GM19035 (cell line): ENCODE measurements at regions not wholly inside any gene's neighbourhood (a gene's known extent, or its start where the extent isn't known, plus 50 kb on each side); places are given as distances from the start of the nearest gene placed in this dataset.

Source experiments
- ATAC-seq: cut with Tn5 transposase; IDR thresholded peaks from one replicate; pipeline ENCODE4 v1.9.1; 2021; ENCODE audit not compliant: unreplicated experiment

GRCh38 chr4:143055997-143056396, 128.7 kb upstream of the USP38 start:
- ATAC-seq: no peak

- no peak for ATAC-seq
Measured at GRCh38 chr4:143071351-143071750, 113.4 kb upstream of the USP38 start.

- no peak for ATAC-seq
Measured at GRCh38 chr4:143076723-143077122, 108.0 kb upstream of the USP38 start.

- ATAC-seq: no peak
Measured at GRCh38 chr4:143082701-143083100, 102.0 kb upstream of the USP38 start.

- ATAC-seq: no peak
Measured at GRCh38 chr4:143083756-143084472, 100.8 kb upstream of the USP38 start.

GRCh38 chr4:143084566-143084965, 100.2 kb upstream of the USP38 start:
- ATAC-seq: no peak

GRCh38 chr4:143085224-143085623, 99.5 kb upstream of the USP38 start:
- no peak for ATAC-seq

GRCh38 chr4:143085659-143086058, 99.1 kb upstream of the USP38 start:
- no peak for ATAC-seq

GRCh38 chr4:143089291-143089690, 95.4 kb upstream of the USP38 start:
- ATAC-seq: no peak

- no peak for ATAC-seq
Measured at GRCh38 chr4:143089847-143090246, 94.9 kb upstream of the USP38 start.

- ATAC-seq: no peak
Measured at GRCh38 chr4:143091862-143092261, 92.9 kb upstream of the USP38 start.

- ATAC-seq: no peak
Measured at GRCh38 chr4:143095447-143095846, 89.3 kb upstream of the USP38 start.

GRCh38 chr4:143097751-143098150, 87.0 kb upstream of the USP38 start:
- no peak for ATAC-seq

- no peak for ATAC-seq
Measured at GRCh38 chr4:143099693-143100092, 85.0 kb upstream of the USP38 start.

- no peak for ATAC-seq
Measured at GRCh38 chr4:143109376-143109775, 75.3 kb upstream of the USP38 start.

- ATAC-seq: no peak
Measured at GRCh38 chr4:143118663-143119062, 66.1 kb upstream of the USP38 start.

- no peak for ATAC-seq
Measured at GRCh38 chr4:143127621-143128020, 57.1 kb upstream of the USP38 start.

GRCh38 chr4:143133977-143134376, 50.7 kb upstream of the USP38 start:
- no peak for ATAC-seq
